HepG2 (cell line): ENCODE measurements at regions not wholly inside any gene's neighbourhood (a gene's known extent, or its start where the extent isn't known, plus 50 kb on each side); places are given as distances from the start of the nearest gene placed in this dataset.

Experiments
- ATAC-seq: fragments of 200-7000 bp; cut with Tn5 transposase; 3 replicates; pipeline ENCODE4 v1.9.1; 2020; ENCODE audit warnings: mild to moderate bottlenecking, moderate library complexity
- BruUV-seq: library from RNA; stranded (reverse); fragments of 400-500 nt; replicated peaks from 2 replicates; lab custom pipeline; 2021; lab: Mats Ljungman, UMichigan
- CTCF ChIA-PET: fragments of 300-600 bp; formaldehyde crosslinking; extraction: SDS; loops from one replicate; lab custom pipeline; 2021; ENCODE audit warnings: low total read pairs, inconsistent platforms, low intra/inter-chr PET ratio; lab: Yijun Ruan, JAX
- POLR2A ChIA-PET: fragments of 350-600 bp; sonication (Branson Sonifier 250); formaldehyde crosslinking; loops from one replicate; lab custom pipeline; 2020; ENCODE audit warnings: antibody characterized with exemption, inconsistent platforms; lab: Yijun Ruan, JAX
- DNase-seq: peaks from one replicate; pipeline ENCODE4 v3.0.0-alpha.2; 2015; ENCODE audit warnings: low spot score
- FAIRE-seq: peaks from 3 replicates; lab custom pipeline; 2011; peaks lifted over from hg19 to GRCh38; lab: Jason Lieb, UNC
- H2AFZ ChIP-seq: one replicate; pipeline ENCODE4 v1.6.1; 2011; ENCODE audit warnings: low read length, inconsistent platforms
- H3K27ac ChIP-seq: fragments of 300-600 bp; 3 replicates; pipeline ENCODE4 v1.8.0; 2011; ENCODE audit warnings: mixed run types, mild to moderate bottlenecking, mixed read lengths, low read length, inconsistent platforms; ENCODE audit not compliant: insufficient read depth; ENCODE audit errors: extremely low read length
- H3K27me3 ChIP-seq, 2 experiments: fragments of 200-600 bp in 1 of 2; 2 replicates in 1 of 2; 3 replicates in 1 of 2; pipeline versions ENCODE4 v1.6.0 to v1.8.0; 2011; ENCODE audit warnings: low read length in 2 of 2, mild to moderate bottlenecking in 2 of 2, moderate library complexity in 2 of 2, inconsistent platforms in 1 of 2; ENCODE audit not compliant: insufficient read depth in 2 of 2, control insufficient read depth in 1 of 2
- H3K36me3 ChIP-seq, 2 experiments: fragments of 200-600 bp in 1 of 2; replicated peaks in 1 of 2; 2 replicates in 1 of 2; 3 replicates in 1 of 2; pipeline versions ENCODE4 v1.5.1 to v1.8.0; 2011; ENCODE audit warnings: low read length in 2 of 2, inconsistent platforms in 1 of 2; ENCODE audit not compliant: insufficient read depth in 2 of 2, control insufficient read depth in 1 of 2
- H3K4me1 ChIP-seq: 2 replicates; pipeline ENCODE4 v1.5.1; 2012; ENCODE audit warnings: low read length, inconsistent platforms; ENCODE audit not compliant: insufficient read depth
- H3K4me2 ChIP-seq: 2 replicates; pipeline ENCODE4 v1.6.0; 2011; ENCODE audit warnings: low read depth, low read length, inconsistent platforms
- H3K4me3 ChIP-seq, 3 experiments: fragments of 200-600 bp in 1 of 3; sonication (generic), shearing (Covaris generic) in 1 of 3; replicated peaks in 1 of 3; 2 replicates each; pipeline ENCODE4 v1.5.1; 2011 to 2016; ENCODE audit warnings: low read length in 3 of 3, inconsistent platforms in 2 of 3, low read depth in 2 of 3, mild to moderate bottlenecking in 2 of 3, control low read depth in 1 of 3, mixed read lengths in 1 of 3; ENCODE audit not compliant: insufficient read depth in 1 of 3
- H3K79me2 ChIP-seq: one replicate; pipeline ENCODE4 v1.6.1; 2011; ENCODE audit warnings: low read length, inconsistent platforms; ENCODE audit not compliant: insufficient read depth
- H3K9ac ChIP-seq: 2 replicates; pipeline ENCODE4 v1.6.0; 2011; ENCODE audit warnings: mild to moderate bottlenecking, low read depth, low read length, inconsistent platforms; ENCODE audit not compliant: insufficient read depth
- H3K9me3 ChIP-seq: 2 replicates; pipeline ENCODE4 v1.5.1; 2012; ENCODE audit warnings: mild to moderate bottlenecking, low read length
- H4K20me1 ChIP-seq: 2 replicates; pipeline ENCODE4 v1.6.0; 2011; ENCODE audit warnings: inconsistent platforms, mild to moderate bottlenecking, low read length, moderate library complexity; ENCODE audit not compliant: insufficient read depth
- E2F5 ChIP-seq: sonication (generic); formaldehyde crosslinking; conservative IDR thresholded peaks from 2 replicates; pipeline ENCODE4 v1.4.0; 2020; ENCODE audit warnings: missing genetic modification reagents
- ETS1 ChIP-seq: sonication (generic); formaldehyde crosslinking; IDR thresholded peaks from 2 replicates; pipeline ENCODE4 v1.4.0; 2020; ENCODE audit warnings: missing genetic modification reagents
- GTF2F1 ChIP-seq: fragments of 150-350 bp; IDR thresholded peaks from 2 replicates; pipeline ENCODE4 v1.6.1; 2014; ENCODE audit warnings: low read length
- MTA3 ChIP-seq: sonication (generic); formaldehyde crosslinking; IDR thresholded peaks from 2 replicates; pipeline ENCODE4 v1.4.0; 2020; ENCODE audit warnings: missing genetic modification reagents
- NFYB ChIP-seq: sonication (generic); formaldehyde crosslinking; IDR thresholded peaks from 2 replicates; pipeline ENCODE4 v1.4.0; 2020; ENCODE audit warnings: missing genetic modification reagents
- REXO4 ChIP-seq: sonication (generic); formaldehyde crosslinking; IDR thresholded peaks from 2 replicates; pipeline ENCODE4 v1.8.0; 2022; ENCODE audit warnings: missing genetic modification reagents, mild to moderate bottlenecking, borderline replicate concordance
- TERF1 ChIP-seq: sonication (generic); formaldehyde crosslinking; IDR thresholded peaks from 2 replicates; pipeline ENCODE4 v1.8.0; 2022; ENCODE audit warnings: mild to moderate bottlenecking, missing genetic modification reagents, moderate library complexity
- TGIF2 ChIP-seq: IDR thresholded peaks from 2 replicates; pipeline ENCODE4 v1.6.1; 2016; ENCODE audit warnings: control low read depth, missing compliant biosample characterization
- ZBTB8A ChIP-seq: sonication (generic); formaldehyde crosslinking; IDR thresholded peaks from 2 replicates; pipeline ENCODE4 v1.4.0; 2020; ENCODE audit warnings: mild to moderate bottlenecking, low read depth, missing genetic modification reagents, borderline replicate concordance
- ZNF207 ChIP-seq: fragments of 450-650 bp; IDR thresholded peaks from 2 replicates; pipeline ENCODE4 v1.6.1; 2016; ENCODE audit warnings: antibody characterized with exemption, borderline replicate concordance
- ZNF431 ChIP-seq: sonication (generic); formaldehyde crosslinking; IDR thresholded peaks from 2 replicates; pipeline ENCODE4 v1.9.0; 2022; ENCODE audit warnings: missing genetic modification reagents, low read depth, mild to moderate bottlenecking, borderline replicate concordance
- WGBS: methylation state at CpG from one replicate; pipeline ENCODE4 v1.1.6; 2017; ENCODE audit warnings: low lambda C conversion rate; 5-methylcytosine and 5-hydroxymethylcytosine counted together
- in situ Hi-C: cut with HindIII; loops from 2 replicates; pipeline ENCODE4 v1.10.0; 2017; ENCODE audit warnings: low pct_unique_long_range_greater_than_20kb; ENCODE audit not compliant: extremely low pct_ligation_motif_present
- intact Hi-C: fragments of 100-400 bp; cut with micrococcal nuclease; formaldehyde crosslinking; loops from one replicate; pipeline ENCODE4 v1.10.0; 2022; ENCODE audit not compliant: unreplicated experiment

GRCh38 chr13:34425327-34425949, 516.6 kb upstream of the NBEA start (continued):
- no peak for TF ChIP-seq TERF1
- no peak for TF ChIP-seq E2F5 (CRISPR knock-in tag)
- TF ChIP-seq ZNF207, result no peak

GRCh38 chr13:34428911-34429310, 513.2 kb upstream of the NBEA start:
- POLR2A ChIA-PET, result no interaction called here
- CTCF ChIA-PET, result no interaction called here
- DNase-seq (no peak), FAIRE-seq (no peak), ATAC-seq (no peak)
- Histone ChIP-seq H3K27me3 (no peaks in the 10 kb centered on the region), H3K36me3 (no peaks in the 10 kb centered on the region), H3K4me1 (no peaks in the 10 kb centered on the region), H3K79me2 (no peaks in the 10 kb centered on the region), H3K4me3 (no peak overlapping the region), H4K20me1 (no peaks in the 10 kb centered on the region), H2AFZ (no peak overlapping the region), H3K27ac (no peak overlapping the region), H3K4me2 (no peak overlapping the region), H3K9me3 (no peaks in the 10 kb centered on the region), H3K9ac (no peak overlapping the region)
- WGBS, result 3% methylated on average over 3 of the region's 3 CpGs
- BruUV-seq, result no TSS peak
- in situ Hi-C loops, result no loop called here
- TF ChIP-seq MTA3 (no peak), REXO4 (CRISPR knock-in tag) (no peak), ZNF431 (CRISPR knock-in tag) (no peak), ZBTB8A (no peak), ETS1 (no peak), GTF2F1 (no peak), NFYB (no peak), TGIF2 (CRISPR knock-in tag) (no peak)
- intact Hi-C loops, result no loop called here
